OCI-LY3 (cell line): ENCODE measurements at regions not wholly inside any gene's neighbourhood (a gene's known extent, or its start where the extent isn't known, plus 50 kb on each side); places are given as distances from the start of the nearest gene placed in this dataset.

Experiments used
- CTCF ChIP-seq: fragments of 200-600, 300-600 bp; sonication (generic); IDR thresholded peaks from 2 replicates; pipeline ENCODE4 v1.5.1; 2014; ENCODE audit warnings: antibody characterized with exemption, low read length, low read depth
- EZH2phosphoT487 ChIP-seq: fragments of 200-600 bp; shearing (Covaris generic); IDR thresholded peaks from 2 replicates; pipeline ENCODE4 v1.6.1; 2018; ENCODE audit warnings: antibody characterized with exemption, mixed run types, low read depth

- TF ChIP-seq CTCF (no peak), EZH2phosphoT487 (no peak)
These were observed 253.6 kb upstream of the AVPR1A start for GRCh38 chr12:63404611-63405010.
